MCF 10A (cell line): ENCODE measurements at regions not wholly inside any gene's neighbourhood (a gene's known extent, or its start where the extent isn't known, plus 50 kb on each side); places are given as distances from the start of the nearest gene placed in this dataset.

Experiments
- BruUV-seq: library from RNA; stranded (reverse); fragments of 400-500 nt; replicated peaks from 2 replicates; lab custom pipeline; 2021; lab: Mats Ljungman, UMichigan
- CTCF ChIA-PET: fragments of 300-600 bp; sonication (Branson Sonifier 250); formaldehyde crosslinking; extraction: SDS; loops from one replicate; lab custom pipeline; 2021; ENCODE audit warnings: antibody characterized with exemption, inconsistent platforms; lab: Yijun Ruan, JAX
- POLR2A ChIA-PET: fragments of 300-600, 350-650 bp; sonication (Branson Sonifier 250); formaldehyde crosslinking; extraction: SDS; loops from one replicate; lab custom pipeline; 2020; ENCODE audit warnings: antibody characterized with exemption, inconsistent platforms; lab: Yijun Ruan, JAX
- DNase-seq: peaks from one replicate; pipeline ENCODE4 v3.0.0-alpha.2; 2018; ENCODE audit not compliant: unreplicated experiment
- H3K27ac Mint-ChIP-seq: one replicate; pipeline ENCODE4 v1.8.0; 2022; ENCODE audit warnings: mild to moderate bottlenecking, low read depth, mixed read lengths; ENCODE audit not compliant: unreplicated experiment
- H3K27me3 Mint-ChIP-seq: one replicate; pipeline ENCODE4 v1.8.0; 2022; ENCODE audit warnings: mixed read lengths; ENCODE audit not compliant: insufficient read depth, unreplicated experiment
- H3K36me3 Mint-ChIP-seq: one replicate; pipeline ENCODE4 v1.8.0; 2022; ENCODE audit warnings: mild to moderate bottlenecking, moderate library complexity, mixed read lengths; ENCODE audit not compliant: insufficient read depth, unreplicated experiment
- H3K4me1 Mint-ChIP-seq: one replicate; pipeline ENCODE4 v1.8.0; 2022; ENCODE audit warnings: mixed read lengths; ENCODE audit not compliant: insufficient read depth, unreplicated experiment
- H3K4me3 Mint-ChIP-seq: one replicate; pipeline ENCODE4 v1.8.0; 2022; ENCODE audit warnings: mild to moderate bottlenecking, moderate library complexity, mixed read lengths; ENCODE audit not compliant: unreplicated experiment
- H3K9me3 Mint-ChIP-seq: one replicate; pipeline ENCODE4 v1.8.0; 2022; ENCODE audit warnings: mixed read lengths; ENCODE audit not compliant: unreplicated experiment
- CTCF ChIP-seq: fragments of 200-600 bp; IDR thresholded peaks from one replicate; pipeline ENCODE4 v1.8.0; 2022; ENCODE audit warnings: antibody characterized with exemption, mild to moderate bottlenecking; ENCODE audit not compliant: unreplicated experiment
- intact Hi-C: fragments of 100-400 bp; cut with micrococcal nuclease; formaldehyde crosslinking; loops from 2 replicates; pipeline ENCODE4 v1.14.1; 2022

- DNase-seq, result no peak
- no peak for TF ChIP-seq CTCF
- Mint-ChIP-seq H3K27me3 (no peaks in the 10 kb centered on the region), H3K9me3 (peaks cover 23% of the 10 kb centered on the region), H3K4me3 (no peak overlapping the region), H3K4me1 (no peaks in the 10 kb centered on the region), H3K36me3 (no peaks in the 10 kb centered on the region), H3K27ac (no peak overlapping the region)
- no TSS peak for BruUV-seq
- POLR2A ChIA-PET, result no interaction called here
- CTCF ChIA-PET, result interaction anchor here (0.5 to 1.2 kb wide), 3 partner anchors 9 to 1522 kb away, joined by 3 to 5 read pairs (median 3); no protein-coding TSS in a partner anchor
- intact Hi-C loops, result no loop called here
Observed at GRCh38 chr20:41887500-41887899, 269.3 kb upstream of the CHD6 start.

DNA sequence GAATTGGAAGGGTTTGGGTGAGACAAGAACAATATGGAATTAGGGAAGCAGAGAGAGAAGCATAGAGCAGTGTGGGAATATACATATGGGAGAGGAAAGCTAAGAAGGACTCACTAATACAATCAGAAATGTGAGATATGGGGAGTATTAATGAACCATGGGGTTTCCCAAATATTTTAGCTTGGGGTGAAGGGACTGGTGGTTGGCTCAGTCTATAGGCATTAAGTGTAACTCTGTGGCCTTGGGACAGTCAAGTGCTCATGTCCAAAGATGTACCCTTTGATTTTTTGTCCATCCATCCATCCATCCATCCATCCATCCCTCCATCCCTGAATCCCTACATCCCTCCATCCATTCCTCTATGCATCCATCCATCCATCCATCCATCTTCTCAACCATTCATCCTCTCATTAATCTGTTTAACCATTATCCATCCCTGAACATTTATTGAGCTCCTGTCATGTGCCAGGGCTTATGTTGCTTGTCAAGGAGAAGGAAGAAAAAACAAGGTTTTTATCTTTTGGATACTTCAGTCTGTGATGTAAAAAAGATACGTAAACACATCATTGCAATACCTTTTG lies 263.4 kb upstream of the CHD6 start:
- BruUV-seq, result no TSS peak
- Mint-ChIP-seq H3K9me3 (peaks cover 30% of the 10 kb centered on the region), H3K36me3 (no peaks in the 10 kb centered on the region), H3K27ac (no peak overlapping the region), H3K4me1 (no peaks in the 10 kb centered on the region), H3K4me3 (no peak overlapping the region), H3K27me3 (no peaks in the 10 kb centered on the region)
- intact Hi-C loops, result no loop called here
- no peak for TF ChIP-seq CTCF
- DNase-seq, result no peak
- CTCF ChIA-PET, result interaction anchor here (0.6 to 0.7 kb wide), 3 partner anchors 19 to 1400 kb away, joined by 3 read pairs; no protein-coding TSS in a partner anchor
- POLR2A ChIA-PET, result no interaction called here

- Mint-ChIP-seq H3K27me3 (no peaks in the 10 kb centered on the region), H3K4me3 (no peak overlapping the region), H3K36me3 (no peaks in the 10 kb centered on the region), H3K9me3 (peaks cover 22% of the 10 kb centered on the region), H3K4me1 (no peaks in the 10 kb centered on the region), H3K27ac (no peak overlapping the region)
- CTCF ChIA-PET, result interaction anchor here (0.7 kb wide), 1 partner anchor 10 kb away, joined by 3 read pairs; no protein-coding TSS in a partner anchor
- TF ChIP-seq CTCF, result no peak
- no TSS peak for BruUV-seq
- intact Hi-C loops, result no loop called here
- POLR2A ChIA-PET, result no interaction called here
- DNase-seq, result no peak
Observed at GRCh38 chr20:41879123-41879522, 260.9 kb upstream of the CHD6 start.

GRCh38 chr20:41877911-41878310 lies 259.7 kb upstream of the CHD6 start:
- no peak overlapping the region for H3K4me3 Mint-ChIP-seq
- no peaks in the 10 kb centered on the region for H3K27me3 Mint-ChIP-seq
- BruUV-seq, result no TSS peak
- ChIA-PET POLR2A (no interaction called here), CTCF (interaction anchor here (0.8 to 1.2 kb wide), 2 partner anchors 9 to 51 kb away, joined by 4 to 5 read pairs; no protein-coding TSS in a partner anchor)
- DNase-seq, result no peak
- no peak for TF ChIP-seq CTCF
- H3K27ac Mint-ChIP-seq, result no peak overlapping the region
- intact Hi-C loops, result no loop called here
- peaks cover 13% of the 10 kb centered on the region for H3K9me3 Mint-ChIP-seq
- no peaks in the 10 kb centered on the region for H3K36me3 Mint-ChIP-seq
- no peaks in the 10 kb centered on the region for H3K4me1 Mint-ChIP-seq
